ENCODE measurements at regions not wholly inside any gene's neighbourhood (a gene's known extent, or its start where the extent isn't known, plus 50 kb on each side); places are given as distances from the start of the nearest gene placed in this dataset.

DNA sequence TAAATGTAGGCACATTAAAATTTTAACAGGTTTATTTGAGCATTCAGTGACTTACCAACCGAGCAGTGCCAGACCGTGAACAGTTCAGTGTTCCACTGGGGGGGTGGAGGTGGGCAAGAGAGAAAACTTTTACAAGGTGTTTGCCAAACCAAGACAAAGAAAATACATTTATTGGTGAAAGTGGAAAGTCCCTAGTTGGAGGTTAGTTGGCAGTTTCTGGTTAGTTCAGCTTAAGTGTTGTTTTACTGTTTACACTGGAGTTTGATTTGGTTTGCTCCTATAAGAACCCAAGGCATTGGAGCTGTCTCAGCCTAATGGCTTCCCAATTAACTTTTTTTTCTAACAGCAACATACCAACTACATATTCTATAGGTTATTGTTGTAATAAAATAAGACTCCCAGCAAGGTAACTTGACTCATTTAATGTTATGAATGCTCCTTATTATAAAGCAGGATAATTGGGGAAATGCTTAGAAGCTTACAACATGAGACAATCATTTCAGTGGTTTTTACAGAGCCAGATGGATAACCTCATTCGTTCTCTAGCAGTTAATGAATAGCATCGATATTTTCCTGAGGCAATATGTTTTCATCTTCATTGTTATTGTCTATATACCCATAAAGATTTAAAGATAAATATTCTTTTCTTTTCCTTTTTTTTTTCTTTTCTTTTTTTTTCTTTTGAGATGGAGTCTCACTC, 115.8 kb downstream of the ETNK1 start:
- no peak for DNase-seq

DNA sequence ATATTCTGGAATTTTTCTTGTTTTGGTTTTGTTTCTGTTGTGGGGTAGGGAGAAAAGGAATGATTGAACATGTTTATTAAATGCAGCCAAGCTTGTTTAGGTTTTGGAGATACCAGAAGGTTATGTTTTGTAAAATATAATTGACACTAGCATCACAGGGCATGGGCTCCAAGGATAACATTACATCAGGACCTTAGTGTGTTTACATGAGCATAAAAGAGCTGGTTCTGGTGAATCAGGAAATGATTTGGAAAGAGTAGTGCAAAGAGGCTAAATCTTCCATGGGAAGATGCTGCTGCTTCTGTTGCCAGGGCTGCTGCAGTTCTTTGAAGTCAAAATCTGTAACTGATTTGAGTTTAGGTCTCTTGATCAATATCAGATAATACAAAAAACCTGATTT, 118.7 kb downstream of the ETNK1 start:
- DNase-seq: no peak

DNA sequence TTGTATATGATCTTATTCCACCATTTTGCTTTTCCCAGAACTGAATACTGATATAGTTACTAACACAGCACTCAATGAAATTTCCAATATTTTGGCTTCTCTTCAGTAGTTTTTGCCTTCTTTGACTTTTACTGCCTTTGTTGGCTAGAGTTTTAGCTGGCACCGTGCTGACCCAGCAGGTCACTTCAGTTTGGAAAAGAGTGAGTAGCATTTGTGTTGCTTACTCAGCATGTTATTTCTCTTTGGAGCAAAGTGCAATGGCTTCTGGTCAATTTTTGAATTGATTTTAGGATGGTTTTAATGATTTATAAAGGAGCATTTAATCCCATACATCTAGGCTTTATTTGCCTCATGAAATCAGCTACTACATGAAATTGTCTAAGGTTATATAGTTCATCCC, 119.2 kb downstream of the ETNK1 start:
- DNase-seq: no peak

DNA sequence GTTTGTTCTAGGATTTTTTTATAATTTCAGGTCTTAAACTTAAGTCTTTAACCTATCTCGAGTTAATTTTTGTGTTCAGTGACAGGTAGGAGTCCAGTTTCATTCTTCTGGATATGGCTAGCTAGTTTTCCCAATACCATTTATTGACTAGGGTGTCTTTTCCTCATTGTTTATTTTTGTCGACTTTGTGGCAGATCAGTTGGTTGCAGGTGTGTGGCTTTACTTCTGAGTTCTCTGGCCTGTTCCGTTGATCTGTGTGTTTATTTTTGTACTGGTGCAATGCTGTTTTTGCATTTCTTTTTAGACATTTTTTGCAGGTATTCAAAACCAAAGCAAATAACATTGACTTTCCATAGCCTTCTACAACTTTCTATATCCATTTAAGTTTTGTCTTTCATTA, 121.7 kb downstream of the ETNK1 start:
- DNase-seq: no peak

DNA sequence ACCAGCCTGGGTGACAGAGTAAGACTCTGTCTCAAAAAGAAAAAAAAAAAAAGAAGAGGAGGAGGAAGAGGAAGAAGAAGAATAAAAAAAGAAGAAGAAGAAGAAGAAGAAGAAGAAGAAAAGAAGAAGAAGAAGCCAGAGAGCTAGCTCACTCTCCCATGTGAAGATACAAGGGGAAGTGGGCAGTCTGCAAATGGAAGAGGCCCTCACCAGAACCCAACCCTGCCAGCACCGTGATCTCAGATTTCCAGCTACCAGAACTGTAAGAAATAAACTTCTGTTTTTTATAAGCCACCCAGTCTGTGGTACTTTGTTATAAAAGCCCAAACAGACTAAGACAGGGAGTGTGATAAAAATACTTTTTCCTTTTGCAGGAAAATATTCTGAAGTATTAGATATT, 130.7 kb downstream of the ETNK1 start:
- DNase-seq: no peak

DNA sequence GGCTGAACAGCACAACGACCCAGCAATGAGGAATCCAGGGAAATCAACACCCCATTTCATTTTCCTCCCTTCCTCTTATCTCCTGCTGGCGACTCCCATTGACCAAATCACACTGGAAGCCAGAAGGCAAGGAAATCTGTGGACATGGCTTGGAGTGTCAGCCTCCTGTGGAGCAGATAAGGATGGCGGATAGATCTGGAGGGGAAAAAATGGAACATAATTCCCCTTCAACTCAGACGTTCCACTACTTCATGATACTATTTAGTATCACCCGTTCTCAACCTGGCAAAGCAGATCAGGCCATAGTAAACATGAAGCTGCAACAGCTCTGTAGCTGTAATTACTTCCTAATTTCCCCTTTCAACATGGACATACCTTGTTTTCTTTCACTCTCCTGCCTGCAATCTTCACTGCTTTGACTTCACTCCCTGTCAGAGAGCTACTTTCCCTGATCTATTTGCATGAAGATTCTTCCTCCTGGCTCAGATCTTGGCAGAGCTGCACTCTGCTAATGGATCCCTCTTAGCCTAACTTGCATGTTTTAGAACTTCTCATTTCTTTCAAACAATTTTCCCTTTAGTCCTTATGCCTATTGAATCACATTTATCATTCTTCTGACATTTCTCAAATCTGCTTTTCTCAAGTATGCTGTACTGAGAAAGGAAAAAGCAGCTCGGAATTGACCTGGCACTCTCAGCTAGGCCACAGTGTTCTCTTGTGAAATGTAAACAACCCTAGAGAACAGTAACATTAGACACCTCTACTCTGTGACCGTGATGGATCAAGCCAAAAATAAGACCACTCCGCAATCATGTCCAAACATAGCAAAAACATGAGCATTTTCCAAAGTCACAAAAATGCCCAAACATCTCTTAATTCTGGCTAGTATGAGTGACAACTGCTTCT, 135.1 kb downstream of the ETNK1 start:
- DNase-seq: no peak

DNA sequence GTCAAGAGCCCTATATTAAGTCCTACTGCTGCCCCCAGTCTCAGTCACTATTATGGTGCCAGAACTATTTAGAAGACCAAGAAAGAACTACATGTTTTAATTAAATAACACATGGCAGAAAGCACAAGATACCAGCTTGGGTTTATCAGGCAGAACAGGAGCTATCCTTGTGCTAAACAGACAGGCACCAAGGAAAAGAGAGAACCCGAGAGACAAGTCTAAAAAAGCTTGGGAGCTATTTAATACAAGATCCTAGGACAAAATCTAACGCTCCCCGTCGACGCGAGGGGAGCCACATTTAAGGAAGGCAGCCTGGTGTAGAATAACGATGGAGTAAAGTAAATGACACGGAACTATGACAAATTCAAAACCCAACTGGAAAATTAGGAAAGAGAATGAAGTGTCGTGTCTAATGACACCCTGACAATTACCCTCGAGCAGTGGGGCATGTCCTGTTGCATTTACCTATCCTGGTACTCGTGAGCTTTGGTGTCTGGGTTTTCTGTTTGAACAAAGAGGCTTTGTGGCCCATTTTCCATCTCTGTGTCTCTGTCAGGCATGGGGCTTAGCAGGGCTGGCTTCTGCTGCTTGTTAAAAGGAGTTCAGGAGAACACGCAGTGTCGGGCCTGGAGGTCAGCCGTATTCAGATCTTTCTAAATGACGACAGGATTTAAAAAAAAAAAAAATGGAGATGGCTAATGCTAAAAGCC, 140.6 kb downstream of the ETNK1 start:
- DNase-seq: no peak

DNA sequence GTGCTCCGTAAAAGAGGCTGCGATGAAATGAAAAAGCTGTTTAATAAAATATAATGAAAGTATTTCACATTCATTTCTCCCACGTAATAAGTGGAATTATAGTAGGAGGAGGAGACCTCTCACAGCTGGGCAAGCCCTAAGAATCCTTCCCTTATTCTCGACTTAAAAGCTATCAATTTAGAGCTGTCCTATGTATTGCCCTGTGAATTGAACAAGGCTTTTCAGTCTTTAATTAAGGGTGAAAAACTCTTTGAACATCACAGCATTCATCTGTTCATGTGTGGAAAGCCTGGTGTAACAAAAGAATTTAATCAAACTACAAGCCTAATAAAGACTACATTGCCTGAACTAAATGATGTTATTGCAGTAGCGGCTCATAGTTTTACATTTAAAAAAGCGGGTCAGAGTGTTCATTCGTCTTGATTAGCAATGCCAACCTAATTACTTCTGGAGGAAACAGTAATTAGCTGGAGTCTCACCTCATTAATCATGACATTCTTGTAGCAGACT, 142.0 kb downstream of the ETNK1 start:
- no peak for DNase-seq

DNA sequence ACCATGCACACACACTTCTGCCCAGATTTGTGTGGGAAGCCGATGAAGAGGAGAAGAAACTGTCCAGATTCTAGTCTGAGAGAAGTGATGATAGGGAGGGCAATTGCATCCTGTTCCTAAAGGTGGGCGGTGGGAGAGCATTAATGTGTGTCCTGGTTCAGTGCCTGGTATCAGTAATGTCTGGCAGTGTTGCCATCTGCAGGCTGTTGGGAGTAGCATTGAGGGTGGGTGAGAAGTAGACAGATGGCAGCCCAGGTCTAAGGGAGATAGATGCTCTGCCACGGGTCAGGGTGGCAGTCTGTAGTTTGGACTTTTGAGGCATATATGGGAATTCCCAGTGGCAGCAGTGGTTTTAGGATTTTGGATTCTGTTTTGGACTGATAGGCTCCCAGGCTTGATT, 156.4 kb downstream of the ETNK1 start:
- no peak for DNase-seq

DNA sequence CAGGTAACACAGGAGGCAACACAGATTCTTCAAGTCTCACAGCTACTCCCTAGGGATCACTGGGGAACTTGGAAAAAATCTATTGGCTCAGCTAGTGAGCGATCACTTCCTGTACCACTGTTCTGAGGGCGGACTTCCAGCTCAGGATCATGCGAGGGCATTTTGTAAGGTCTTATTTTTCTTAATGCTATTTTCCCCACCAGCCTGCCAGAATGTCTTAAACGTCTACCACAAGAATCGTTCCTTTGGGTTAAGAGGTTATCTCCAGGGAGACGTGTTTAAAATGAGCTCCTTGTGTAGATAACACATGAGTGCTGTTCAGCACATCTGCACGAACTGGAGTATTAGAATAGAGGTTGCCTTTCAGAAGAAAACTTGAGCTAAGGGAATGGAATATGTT, 162.6 kb downstream of the ETNK1 start:
- no peak for DNase-seq

DNA sequence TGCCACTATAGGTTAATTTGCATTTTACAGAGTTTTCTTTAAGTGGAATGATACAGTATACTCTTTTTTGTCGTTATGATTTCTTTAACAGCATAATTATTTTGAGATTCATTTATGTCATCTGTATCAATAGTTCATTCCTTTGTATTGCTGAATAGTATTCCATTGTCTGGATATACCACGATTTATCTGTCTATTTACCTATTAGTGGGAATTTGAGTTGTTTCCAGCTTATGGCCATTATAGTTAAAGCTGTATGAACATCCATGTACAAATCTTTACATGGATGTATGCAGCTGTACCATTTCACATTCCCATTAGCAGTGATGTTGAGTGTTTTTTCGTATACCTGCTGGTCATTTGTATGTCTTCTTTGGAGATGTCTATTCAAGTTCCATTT, 163.9 kb downstream of the ETNK1 start:
- DNase-seq: no peak

DNA sequence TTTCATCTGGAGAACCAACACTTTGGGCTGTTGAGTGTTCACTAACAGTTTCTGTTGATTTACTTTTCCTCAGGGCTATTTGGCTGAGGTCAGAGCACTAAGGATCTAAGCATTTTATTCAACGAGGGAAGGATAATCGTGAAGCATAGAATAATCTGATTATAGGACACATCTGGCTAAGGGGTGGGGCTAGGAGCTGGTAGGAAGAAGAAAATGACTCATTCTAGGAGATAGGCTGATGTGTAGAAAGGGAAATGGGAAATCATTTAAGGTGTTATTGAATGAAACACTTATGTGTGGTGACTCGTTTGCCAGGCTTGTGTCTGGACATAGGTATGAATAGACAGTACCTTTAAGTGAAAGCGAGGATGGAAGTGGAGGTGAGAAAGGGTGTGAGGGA, 167.2 kb downstream of the ETNK1 start:
- DNase-seq: no peak

DNA sequence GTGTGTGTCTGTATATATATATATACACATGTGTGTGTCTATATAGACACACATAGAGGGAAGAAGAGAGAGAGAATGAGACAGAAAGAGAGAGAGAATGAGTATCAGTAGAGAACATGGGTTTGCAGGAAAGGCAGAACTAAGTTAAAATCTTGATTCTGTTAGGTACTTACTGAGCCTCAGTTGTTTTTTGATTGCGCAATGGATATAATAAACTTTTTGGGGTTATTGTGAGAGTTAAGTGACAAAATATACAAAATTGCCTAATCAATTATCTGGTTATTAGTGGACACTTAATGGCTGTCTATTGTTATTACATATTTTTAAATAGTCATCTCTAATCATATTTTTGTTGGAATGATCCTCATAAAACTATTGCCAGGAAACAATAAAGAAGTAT, 169.0 kb downstream of the ETNK1 start:
- DNase-seq: no peak

DNA sequence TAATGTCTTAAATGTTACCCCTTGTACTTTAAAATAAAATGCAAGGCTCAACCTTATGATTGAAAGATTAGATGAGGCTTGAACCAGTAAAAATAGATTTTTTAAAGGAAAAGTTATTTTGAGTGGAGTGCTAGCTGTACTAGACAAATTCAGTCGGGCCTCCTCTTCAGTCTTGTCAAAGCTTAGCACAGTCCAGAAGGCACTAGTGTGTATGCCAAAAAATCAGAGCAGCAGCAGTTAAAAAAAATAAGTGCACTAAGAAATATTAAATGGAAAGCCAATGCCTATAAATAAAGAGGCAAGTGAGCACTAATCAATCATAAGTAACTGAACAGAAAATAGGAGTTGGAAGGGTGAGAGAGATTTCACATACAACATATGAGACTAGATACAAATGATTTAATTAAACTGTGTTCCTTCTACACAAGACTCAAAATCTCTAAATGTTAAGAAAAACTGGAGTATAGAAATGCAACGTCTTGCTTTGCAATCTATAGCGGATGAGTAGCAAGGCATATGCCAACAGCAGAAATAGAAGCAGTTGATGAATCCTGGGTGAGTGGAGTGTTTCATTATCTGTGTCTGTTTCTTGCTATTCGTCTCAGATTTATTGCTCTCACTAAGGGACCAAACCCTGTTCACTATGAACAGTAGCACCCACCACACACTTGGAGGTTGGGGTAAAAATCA, 172.1 kb downstream of the ETNK1 start:
- DNase-seq: no peak

DNA sequence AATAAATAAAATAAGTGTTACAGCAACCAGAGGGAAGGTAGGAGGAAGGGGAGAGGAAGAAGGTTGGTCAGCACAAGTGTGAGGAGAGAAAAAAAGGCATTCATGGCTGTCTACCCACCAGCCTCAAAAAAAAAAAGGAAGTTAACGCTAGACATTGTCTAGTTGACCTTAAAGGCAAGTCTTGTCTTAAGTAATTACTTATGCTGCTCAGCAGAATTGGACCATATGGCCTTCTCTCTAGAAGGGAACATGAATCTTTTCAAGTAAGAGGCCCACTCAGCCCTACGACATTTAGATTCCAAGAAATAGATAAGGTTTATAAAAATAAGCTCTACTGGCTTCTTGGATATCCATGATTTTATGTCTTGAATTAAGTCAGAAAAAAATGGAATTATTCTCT, 172.7 kb downstream of the ETNK1 start:
- no peak for DNase-seq

DNA sequence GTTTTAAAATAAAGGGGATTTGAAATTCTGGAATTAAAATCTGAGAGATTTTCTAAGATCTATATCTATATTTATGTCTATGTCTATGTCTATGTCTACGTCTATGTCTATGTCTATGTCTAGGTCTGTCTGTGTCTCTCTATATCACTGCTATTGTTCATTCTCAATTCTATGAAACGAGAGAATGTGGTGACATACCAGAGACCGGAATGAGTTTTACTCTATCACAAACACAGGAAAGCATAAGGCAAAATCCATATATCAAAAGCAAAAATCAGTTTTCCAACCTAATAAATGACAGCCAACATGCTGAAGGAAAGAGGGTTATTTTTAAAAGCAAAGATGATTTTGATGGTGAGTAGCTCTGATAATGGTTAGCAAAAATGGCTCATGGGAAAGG, 173.1 kb downstream of the ETNK1 start:
- no peak for DNase-seq

DNA sequence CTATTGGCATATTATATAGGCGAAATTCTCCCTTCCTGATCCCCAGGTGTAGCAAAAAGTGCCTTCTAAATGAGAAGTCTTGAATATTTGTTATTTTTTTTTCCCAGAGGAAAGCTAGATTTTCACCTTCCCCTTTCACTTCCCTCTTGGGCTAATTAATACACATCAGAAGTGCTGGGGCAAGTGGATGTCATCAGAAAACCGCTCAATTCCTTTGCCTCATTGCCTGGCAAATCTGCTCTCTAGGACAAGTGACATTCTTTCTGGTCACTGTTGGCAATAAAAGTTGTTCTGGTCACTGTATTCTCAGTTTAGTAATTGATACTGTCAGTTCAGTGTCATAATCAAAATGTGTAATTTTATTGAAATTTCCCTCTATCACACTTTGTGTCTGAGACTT, 174.5 kb downstream of the ETNK1 start:
- DNase-seq: no peak

DNA sequence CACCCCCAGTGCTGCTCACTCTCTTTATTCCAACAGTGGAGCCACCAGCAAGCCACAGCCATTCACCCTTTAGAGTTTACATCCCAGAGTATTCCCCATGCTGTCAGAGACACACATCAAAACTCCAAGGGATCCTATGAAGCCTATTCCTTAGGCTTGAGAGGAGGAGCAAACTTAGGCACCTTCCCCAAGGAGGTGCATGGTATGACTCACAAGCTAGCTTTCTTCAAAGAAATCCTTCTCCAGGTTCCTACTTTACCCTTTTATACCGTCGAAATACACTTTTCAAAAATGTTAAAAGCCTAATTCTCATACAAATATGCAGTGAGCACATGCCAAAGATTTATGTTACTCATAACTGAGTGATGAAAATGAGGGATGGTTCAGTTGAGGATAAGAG, 175.4 kb downstream of the ETNK1 start:
- no peak for DNase-seq

DNA sequence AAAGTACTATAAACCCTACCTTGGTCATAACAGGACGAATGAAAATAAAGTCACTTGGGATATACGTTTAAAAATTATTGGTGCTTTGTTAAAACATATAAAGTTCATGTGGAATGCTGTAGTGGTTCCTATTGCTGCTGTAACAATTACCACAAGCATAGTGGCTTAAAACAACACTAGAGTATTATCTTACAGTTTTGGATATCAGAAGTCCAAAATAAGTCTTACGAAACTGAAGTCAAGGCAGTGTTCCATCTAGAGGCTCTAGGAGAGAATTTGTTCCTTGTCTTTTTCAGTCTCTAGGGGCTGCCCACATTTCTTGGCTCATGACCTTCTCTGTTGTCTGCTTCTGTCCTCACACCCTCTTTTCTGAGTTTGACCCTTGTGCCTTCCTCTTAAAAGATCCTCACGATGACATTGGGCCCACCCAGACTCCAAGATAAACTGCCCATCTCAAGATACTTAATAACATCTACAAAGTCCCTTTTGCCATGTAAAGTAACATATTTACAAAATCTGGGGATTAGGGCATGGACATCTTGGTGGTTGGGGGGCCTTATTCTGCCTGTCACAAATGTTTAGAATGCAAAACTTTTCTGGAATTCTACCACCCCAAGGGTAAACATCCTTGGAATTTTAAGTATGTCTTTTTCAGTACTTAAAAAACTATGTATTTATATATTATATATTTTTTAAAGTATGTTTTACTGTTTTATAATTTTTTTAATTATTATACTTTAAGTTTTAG, 178.1 kb downstream of the ETNK1 start:
- no peak for DNase-seq

DNA sequence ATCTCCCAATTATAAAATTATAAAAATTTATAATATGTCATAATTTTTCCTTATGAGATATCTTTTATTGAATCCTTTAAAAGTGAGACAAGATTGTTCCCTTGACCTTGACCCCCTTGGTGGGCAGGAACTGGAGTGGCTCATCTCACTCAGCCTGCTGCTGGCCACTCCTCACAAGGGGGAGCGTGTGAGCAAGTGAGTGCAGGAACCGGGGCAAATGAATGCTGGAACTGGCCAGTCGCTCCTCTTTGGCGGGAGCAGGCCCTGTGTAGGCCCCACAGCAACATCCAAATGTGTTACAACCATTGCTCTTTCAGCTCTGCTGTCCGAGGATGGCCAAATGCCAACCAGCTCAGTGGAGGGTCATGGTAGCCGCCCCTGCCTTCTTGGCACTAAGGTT, 178.8 kb downstream of the ETNK1 start:
- no peak for DNase-seq

DNA sequence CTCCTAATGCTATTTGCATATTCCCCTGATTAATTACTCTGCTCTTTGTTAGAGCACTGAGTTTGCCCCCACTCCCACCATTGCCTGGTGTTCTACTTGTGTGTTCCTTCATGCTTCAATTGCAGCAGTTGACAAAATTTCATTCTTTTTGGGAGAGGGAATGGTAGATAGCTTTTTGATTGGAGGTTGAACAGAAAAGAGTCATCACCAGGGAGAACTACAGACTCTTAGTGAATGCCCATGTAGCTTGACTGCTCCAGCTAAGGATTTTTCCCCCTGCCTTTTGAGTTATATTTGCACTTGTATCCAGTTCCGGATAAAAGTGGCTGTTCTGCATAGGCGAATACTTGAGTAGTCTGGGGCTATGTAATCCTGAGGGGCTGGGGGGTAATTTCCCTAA, 183.9 kb downstream of the ETNK1 start:
- DNase-seq: no peak

DNA sequence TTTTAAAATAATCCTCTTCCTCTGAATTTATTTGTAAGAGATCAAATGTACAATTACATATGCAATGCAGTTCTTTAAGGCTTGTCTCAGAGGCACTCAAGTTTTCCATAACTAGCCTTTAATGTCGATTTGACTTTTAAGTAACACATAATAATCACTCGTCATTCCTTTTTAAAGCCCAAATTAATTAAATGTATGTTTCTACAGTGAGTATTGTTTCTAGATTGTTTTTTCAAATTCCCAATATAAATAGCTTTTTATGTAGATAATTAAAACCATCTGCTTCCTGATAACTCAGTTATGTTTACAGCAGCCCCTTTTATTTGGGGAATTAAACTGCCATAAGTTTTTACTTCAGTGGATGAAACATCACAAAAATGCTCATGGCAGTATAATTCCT, 185.1 kb downstream of the ETNK1 start:
- DNase-seq: no peak
